Thyroid gland (tissue), 4 donors: ENCODE measurements at regions not wholly inside any gene's neighbourhood (a gene's known extent, or its start where the extent isn't known, plus 50 kb on each side); places are given as distances from the start of the nearest gene placed in this dataset.

Experiments used
- POLR2A ChIP-seq, 2 donors: fragments of 450-650 bp; IDR thresholded peaks; one replicate each; pipeline ENCODE4 v1.6.1; 2017; ENCODE audit warnings: antibody characterized with exemption in 2 of 2, mild to moderate bottlenecking in 2 of 2, moderate library complexity in 1 of 2
- TF ChIP-seq, protein P1 (sequence below), 6 experiments: fragments of 200-600 bp in 3 of 6; fragments of 450-650 bp in 3 of 6; sonication (generic) in 3 of 6; IDR thresholded peaks; one replicate each; pipeline ENCODE4 v1.5.1; 2016 to 2019; ENCODE audit warnings: antibody characterized with exemption in 6 of 6, mild to moderate bottlenecking in 2 of 6, inconsistent platforms in 1 of 6, moderate library complexity in 1 of 6

- TF ChIP-seq POLR2A (IDR thresholded peaks at IDR 0.05): no peak
- TF ChIP-seq, protein P1, sequence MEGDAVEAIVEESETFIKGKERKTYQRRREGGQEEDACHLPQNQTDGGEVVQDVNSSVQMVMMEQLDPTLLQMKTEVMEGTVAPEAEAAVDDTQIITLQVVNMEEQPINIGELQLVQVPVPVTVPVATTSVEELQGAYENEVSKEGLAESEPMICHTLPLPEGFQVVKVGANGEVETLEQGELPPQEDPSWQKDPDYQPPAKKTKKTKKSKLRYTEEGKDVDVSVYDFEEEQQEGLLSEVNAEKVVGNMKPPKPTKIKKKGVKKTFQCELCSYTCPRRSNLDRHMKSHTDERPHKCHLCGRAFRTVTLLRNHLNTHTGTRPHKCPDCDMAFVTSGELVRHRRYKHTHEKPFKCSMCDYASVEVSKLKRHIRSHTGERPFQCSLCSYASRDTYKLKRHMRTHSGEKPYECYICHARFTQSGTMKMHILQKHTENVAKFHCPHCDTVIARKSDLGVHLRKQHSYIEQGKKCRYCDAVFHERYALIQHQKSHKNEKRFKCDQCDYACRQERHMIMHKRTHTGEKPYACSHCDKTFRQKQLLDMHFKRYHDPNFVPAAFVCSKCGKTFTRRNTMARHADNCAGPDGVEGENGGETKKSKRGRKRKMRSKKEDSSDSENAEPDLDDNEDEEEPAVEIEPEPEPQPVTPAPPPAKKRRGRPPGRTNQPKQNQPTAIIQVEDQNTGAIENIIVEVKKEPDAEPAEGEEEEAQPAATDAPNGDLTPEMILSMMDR (IDR thresholded peaks at IDR 0.05): no peak
Measured at GRCh38 chrX:3532581-3533085, 180.8 kb downstream of the PRKX start.
